HG03442 (cell line): ENCODE measurements at regions not wholly inside any gene's neighbourhood (a gene's known extent, or its start where the extent isn't known, plus 50 kb on each side); places are given as distances from the start of the nearest gene placed in this dataset.

Source experiments
- ATAC-seq: cut with Tn5 transposase; IDR thresholded peaks from one replicate; pipeline ENCODE4 v1.9.1; 2021; ENCODE audit warnings: mild to moderate bottlenecking, moderate library complexity; ENCODE audit not compliant: unreplicated experiment

GRCh38 chr20:7818477-7818876 lies 121.8 kb downstream of the HAO1 start:
- ATAC-seq = no peak

- ATAC-seq = no peak
Measured at GRCh38 chr20:7820897-7821296, 119.4 kb downstream of the HAO1 start.

GRCh38 chr20:7822772-7823171 lies 117.5 kb downstream of the HAO1 start:
- ATAC-seq = no peak

- ATAC-seq = no peak
Measured at GRCh38 chr20:7828437-7828836, 111.8 kb downstream of the HAO1 start.

- ATAC-seq = no peak
Measured at GRCh38 chr20:7829031-7829430, 111.2 kb downstream of the HAO1 start.

GRCh38 chr20:7829776-7830175 lies 110.5 kb downstream of the HAO1 start:
- no peak for ATAC-seq
